Peyer's patch (tissue), 4 donors: ENCODE measurements at regions not wholly inside any gene's neighbourhood (a gene's known extent, or its start where the extent isn't known, plus 50 kb on each side); places are given as distances from the start of the nearest gene placed in this dataset.

Source experiments
- POLR2A ChIP-seq, 2 donors: fragments of 450-650 bp; IDR thresholded peaks; one replicate each; pipeline ENCODE4 v1.5.1; 2017; ENCODE audit warnings: antibody characterized with exemption in 2 of 2, mild to moderate bottlenecking in 2 of 2, moderate library complexity in 2 of 2
- TF ChIP-seq, protein P1 (sequence below), 6 experiments: fragments of 450-650 bp in 4 of 6; fragments of 200-600 bp in 2 of 6; sonication (generic) in 1 of 6; IDR thresholded peaks; one replicate each; pipeline ENCODE4 v1.5.1; 2017 to 2019; ENCODE audit warnings: antibody characterized with exemption in 6 of 6, mild to moderate bottlenecking in 3 of 6, moderate library complexity in 1 of 6

DNA sequence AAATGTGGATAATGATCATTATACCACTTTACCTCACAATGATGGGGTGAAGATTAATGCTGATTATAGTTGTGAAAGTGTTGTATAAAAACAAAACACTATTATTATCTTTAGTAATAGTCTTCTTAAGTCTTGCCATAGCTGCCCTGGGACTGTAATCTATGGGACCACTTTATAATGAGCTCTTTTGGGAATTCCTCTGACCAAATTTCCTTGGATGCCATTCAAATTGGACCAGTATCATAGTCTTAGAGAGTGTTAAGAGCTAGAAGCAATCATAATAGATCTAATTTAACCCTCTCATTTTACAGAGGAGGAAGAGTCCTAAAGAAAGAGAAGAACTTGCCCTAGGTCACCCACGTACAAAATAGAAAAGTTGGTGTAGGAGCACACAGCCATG is 457.7 kb upstream of the SLC14A2 start:
- TF ChIP-seq, protein P1, sequence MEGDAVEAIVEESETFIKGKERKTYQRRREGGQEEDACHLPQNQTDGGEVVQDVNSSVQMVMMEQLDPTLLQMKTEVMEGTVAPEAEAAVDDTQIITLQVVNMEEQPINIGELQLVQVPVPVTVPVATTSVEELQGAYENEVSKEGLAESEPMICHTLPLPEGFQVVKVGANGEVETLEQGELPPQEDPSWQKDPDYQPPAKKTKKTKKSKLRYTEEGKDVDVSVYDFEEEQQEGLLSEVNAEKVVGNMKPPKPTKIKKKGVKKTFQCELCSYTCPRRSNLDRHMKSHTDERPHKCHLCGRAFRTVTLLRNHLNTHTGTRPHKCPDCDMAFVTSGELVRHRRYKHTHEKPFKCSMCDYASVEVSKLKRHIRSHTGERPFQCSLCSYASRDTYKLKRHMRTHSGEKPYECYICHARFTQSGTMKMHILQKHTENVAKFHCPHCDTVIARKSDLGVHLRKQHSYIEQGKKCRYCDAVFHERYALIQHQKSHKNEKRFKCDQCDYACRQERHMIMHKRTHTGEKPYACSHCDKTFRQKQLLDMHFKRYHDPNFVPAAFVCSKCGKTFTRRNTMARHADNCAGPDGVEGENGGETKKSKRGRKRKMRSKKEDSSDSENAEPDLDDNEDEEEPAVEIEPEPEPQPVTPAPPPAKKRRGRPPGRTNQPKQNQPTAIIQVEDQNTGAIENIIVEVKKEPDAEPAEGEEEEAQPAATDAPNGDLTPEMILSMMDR (IDR thresholded peaks at IDR 0.05): no peak
- TF ChIP-seq POLR2A (IDR thresholded peaks at IDR 0.05): no peak
